Keratinocyte (primary cell): ENCODE measurements at regions not wholly inside any gene's neighbourhood (a gene's known extent, or its start where the extent isn't known, plus 50 kb on each side); places are given as distances from the start of the nearest gene placed in this dataset.

Source experiments
- DNase-seq: peaks from one replicate; pipeline ENCODE4 v3.0.0-alpha.2; 2011; ENCODE audit warnings: low read depth, missing footprints, low spot score
- FAIRE-seq: peaks from 2 replicates; lab custom pipeline; 2011; peaks lifted over from hg19 to GRCh38; lab: Jason Lieb, UNC
- H2AFZ ChIP-seq: 2 replicates; pipeline ENCODE4 v1.6.0; 2012; ENCODE audit warnings: low read length, control low read depth, inconsistent platforms; ENCODE audit not compliant: control insufficient read depth
- H3K27ac ChIP-seq: 2 replicates; pipeline ENCODE4 v1.5.1; 2011; ENCODE audit warnings: low read length; ENCODE audit not compliant: control insufficient read depth, insufficient read depth
- H3K27me3 ChIP-seq: 3 replicates; pipeline ENCODE4 v1.6.0; 2011; ENCODE audit warnings: low read length; ENCODE audit not compliant: control insufficient read depth, insufficient read depth; ENCODE audit errors: extremely low read depth
- H3K36me3 ChIP-seq, 2 experiments: 2 replicates in 1 of 2; 3 replicates in 1 of 2; pipeline ENCODE4 v1.5.1; 2011; ENCODE audit warnings: low read length in 2 of 2, mild to moderate bottlenecking in 1 of 2; ENCODE audit not compliant: control insufficient read depth in 2 of 2, insufficient read depth in 2 of 2; ENCODE audit errors: extremely low read depth in 1 of 2
- H3K4me1 ChIP-seq: 3 replicates; pipeline ENCODE4 v1.5.1; 2011; ENCODE audit warnings: low read length; ENCODE audit not compliant: control insufficient read depth, insufficient read depth; ENCODE audit errors: extremely low read depth
- H3K4me2 ChIP-seq: 3 replicates; pipeline ENCODE4 v1.6.0; 2011; ENCODE audit warnings: low read depth, low read length; ENCODE audit not compliant: control insufficient read depth, insufficient read depth; ENCODE audit errors: extremely low read depth
- H3K4me3 ChIP-seq, 3 experiments: fragments of 200-600 bp in 1 of 3; sonication (generic) in 1 of 3; 2 replicates in 2 of 3; 3 replicates in 1 of 3; pipeline ENCODE4 v1.5.1; 2011 to 2016; ENCODE audit warnings: low read length in 3 of 3, mild to moderate bottlenecking in 3 of 3, control low read depth in 2 of 3, inconsistent platforms in 1 of 3, low read depth in 1 of 3, mixed read lengths in 1 of 3, mixed run types in 1 of 3, moderate library complexity in 1 of 3; ENCODE audit not compliant: control insufficient read depth in 2 of 3, insufficient read depth in 2 of 3; ENCODE audit errors: extremely low read depth in 1 of 3
- H3K79me2 ChIP-seq: 2 replicates; pipeline ENCODE4 v1.6.0; 2012; ENCODE audit warnings: low read length; ENCODE audit not compliant: control insufficient read depth, insufficient read depth
- H3K9ac ChIP-seq: 3 replicates; pipeline ENCODE4 v1.6.0; 2011; ENCODE audit warnings: low read length; ENCODE audit not compliant: control insufficient read depth, insufficient read depth; ENCODE audit errors: extremely low read depth
- H3K9me1 ChIP-seq: 3 replicates; pipeline ENCODE4 v1.6.0; 2011; ENCODE audit warnings: low read length; ENCODE audit not compliant: control insufficient read depth, insufficient read depth; ENCODE audit errors: extremely low read depth
- H3K9me3 ChIP-seq: 2 replicates; pipeline ENCODE4 v1.5.1; 2012; ENCODE audit warnings: low read depth, low read length; ENCODE audit not compliant: control insufficient read depth
- H4K20me1 ChIP-seq: 3 replicates; pipeline ENCODE4 v1.6.0; 2011; ENCODE audit warnings: low read length; ENCODE audit not compliant: control insufficient read depth, insufficient read depth; ENCODE audit errors: extremely low read depth
- EZH2 ChIP-seq: IDR thresholded peaks from one replicate; pipeline ENCODE4 v1.6.1; 2012; ENCODE audit warnings: inconsistent platforms, mild to moderate bottlenecking, low read length, moderate library complexity
- dilution Hi-C: fragments of 300-500 bp; cut with MboI; formaldehyde crosslinking; loops from one replicate; pipeline ENCODE4 v1.7.0; 2020; ENCODE audit warnings: low sequenced_read_pairs; ENCODE audit not compliant: extremely low pct_ligation_motif_present
- TF ChIP-seq, protein P1 (sequence below), 3 experiments: IDR thresholded peaks in 1 of 3; conservative IDR thresholded peaks in 1 of 3; optimal IDR thresholded peaks in 1 of 3; 2 replicates in 2 of 3; 3 replicates in 1 of 3; pipeline versions ENCODE3 to v1.5.1; 2011; ENCODE audit warnings: low read length in 3 of 3, mild to moderate bottlenecking in 3 of 3, moderate library complexity in 2 of 3, control low read depth in 1 of 3, inconsistent platforms in 1 of 3; ENCODE audit not compliant: insufficient read depth in 2 of 3; ENCODE audit errors: extremely low read depth in 1 of 3

DNA sequence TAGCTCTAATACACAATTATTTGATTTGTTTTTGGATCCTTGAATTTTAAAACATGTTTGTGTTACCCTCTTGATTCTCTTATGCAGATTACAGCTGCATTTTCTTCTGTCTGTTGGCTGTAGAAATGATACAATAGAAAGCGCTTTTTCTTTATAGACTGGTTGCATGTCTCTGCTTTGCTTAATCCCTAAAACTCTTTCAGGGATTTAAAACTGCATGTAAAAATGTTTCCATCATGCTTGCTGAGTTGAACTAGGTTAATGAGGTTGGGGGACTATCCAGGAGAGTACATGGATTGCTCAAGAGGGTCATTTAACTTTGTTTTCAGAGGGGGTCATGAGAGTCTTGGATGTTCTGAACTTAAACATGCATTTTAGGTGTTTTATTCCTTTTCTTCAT is 166.4 kb upstream of the IFNG-AS1 start:
- no peak for DNase-seq
- dilution Hi-C loops, result no loop called here
- no peaks in the 10 kb centered on the region for H3K36me3 ChIP-seq
- no peaks in the 10 kb centered on the region for H3K9me3 ChIP-seq
- H2AFZ ChIP-seq, result no peak overlapping the region
- TF ChIP-seq, protein P1, sequence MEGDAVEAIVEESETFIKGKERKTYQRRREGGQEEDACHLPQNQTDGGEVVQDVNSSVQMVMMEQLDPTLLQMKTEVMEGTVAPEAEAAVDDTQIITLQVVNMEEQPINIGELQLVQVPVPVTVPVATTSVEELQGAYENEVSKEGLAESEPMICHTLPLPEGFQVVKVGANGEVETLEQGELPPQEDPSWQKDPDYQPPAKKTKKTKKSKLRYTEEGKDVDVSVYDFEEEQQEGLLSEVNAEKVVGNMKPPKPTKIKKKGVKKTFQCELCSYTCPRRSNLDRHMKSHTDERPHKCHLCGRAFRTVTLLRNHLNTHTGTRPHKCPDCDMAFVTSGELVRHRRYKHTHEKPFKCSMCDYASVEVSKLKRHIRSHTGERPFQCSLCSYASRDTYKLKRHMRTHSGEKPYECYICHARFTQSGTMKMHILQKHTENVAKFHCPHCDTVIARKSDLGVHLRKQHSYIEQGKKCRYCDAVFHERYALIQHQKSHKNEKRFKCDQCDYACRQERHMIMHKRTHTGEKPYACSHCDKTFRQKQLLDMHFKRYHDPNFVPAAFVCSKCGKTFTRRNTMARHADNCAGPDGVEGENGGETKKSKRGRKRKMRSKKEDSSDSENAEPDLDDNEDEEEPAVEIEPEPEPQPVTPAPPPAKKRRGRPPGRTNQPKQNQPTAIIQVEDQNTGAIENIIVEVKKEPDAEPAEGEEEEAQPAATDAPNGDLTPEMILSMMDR (optimal IDR thresholded peaks at IDR 0.05 in 1 of 3, IDR thresholded peaks at IDR 0.05 in 1 of 3, conservative IDR thresholded peaks at IDR 0.05 in 1 of 3; ENCODE audit: extremely low read depth in 1 of 3, insufficient read depth in 2 of 3, low read length in 3 of 3), result no peak
- TF ChIP-seq EZH2, result no peak
- no peak for FAIRE-seq
- H3K4me3 ChIP-seq, result no peak overlapping the region
- H4K20me1 ChIP-seq, result no peaks in the 10 kb centered on the region
- no peak overlapping the region for H3K9ac ChIP-seq
- no peak overlapping the region for H3K27ac ChIP-seq
- H3K9me1 ChIP-seq, result no peaks in the 10 kb centered on the region
- no peaks in the 10 kb centered on the region for H3K27me3 ChIP-seq
- no peaks in the 10 kb centered on the region for H3K79me2 ChIP-seq
- no peak overlapping the region for H3K4me2 ChIP-seq
- peaks cover 8% of the 10 kb centered on the region for H3K4me1 ChIP-seq

DNA sequence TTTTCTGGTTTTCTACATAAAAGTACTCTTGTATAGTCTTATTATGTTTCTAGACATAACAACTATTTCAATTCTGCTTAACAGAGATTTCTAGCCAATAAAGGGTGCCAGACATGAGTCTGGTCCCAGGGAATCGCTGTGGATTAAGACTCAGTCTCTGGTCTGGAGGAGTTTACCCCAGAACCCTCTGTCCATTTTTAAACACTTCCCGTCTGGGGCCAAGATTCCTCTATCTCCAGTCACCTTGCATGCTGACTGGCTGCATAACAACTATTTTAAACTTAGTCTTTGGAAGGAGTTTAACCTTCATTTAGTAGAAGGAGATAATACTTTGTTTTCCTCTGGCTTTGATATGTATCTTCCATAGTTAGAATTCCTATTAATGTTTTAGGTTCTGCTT is 163.1 kb upstream of the IFNG-AS1 start:
- Histone ChIP-seq H2AFZ (no peak overlapping the region), H3K27me3 (no peaks in the 10 kb centered on the region), H3K4me2 (no peak overlapping the region), H3K4me1 (peaks cover 12% of the 10 kb centered on the region), H3K4me3 (no peak overlapping the region), H4K20me1 (no peaks in the 10 kb centered on the region), H3K9ac (no peak overlapping the region), H3K9me1 (no peaks in the 10 kb centered on the region), H3K36me3 (no peaks in the 10 kb centered on the region), H3K9me3 (no peaks in the 10 kb centered on the region), H3K79me2 (no peaks in the 10 kb centered on the region), H3K27ac (no peak overlapping the region)
- TF ChIP-seq, protein P1 (optimal IDR thresholded peaks at IDR 0.05 in 1 of 3, IDR thresholded peaks at IDR 0.05 in 1 of 3, conservative IDR thresholded peaks at IDR 0.05 in 1 of 3; ENCODE audit: extremely low read depth in 1 of 3, insufficient read depth in 2 of 3, low read length in 3 of 3), result no peak
- no peak for TF ChIP-seq EZH2
- FAIRE-seq (no peak), DNase-seq (no peak)
- dilution Hi-C loops, result no loop called here
